ENCODE measurements at regions not wholly inside any gene's neighbourhood (a gene's known extent, or its start where the extent isn't known, plus 50 kb on each side); places are given as distances from the start of the nearest gene placed in this dataset.
"Not testable (repeated sequence)": the region's sequence is repeated elsewhere in the genome, so short reads cannot be mapped to it uniquely, and the experiment has no call there.

DNA sequence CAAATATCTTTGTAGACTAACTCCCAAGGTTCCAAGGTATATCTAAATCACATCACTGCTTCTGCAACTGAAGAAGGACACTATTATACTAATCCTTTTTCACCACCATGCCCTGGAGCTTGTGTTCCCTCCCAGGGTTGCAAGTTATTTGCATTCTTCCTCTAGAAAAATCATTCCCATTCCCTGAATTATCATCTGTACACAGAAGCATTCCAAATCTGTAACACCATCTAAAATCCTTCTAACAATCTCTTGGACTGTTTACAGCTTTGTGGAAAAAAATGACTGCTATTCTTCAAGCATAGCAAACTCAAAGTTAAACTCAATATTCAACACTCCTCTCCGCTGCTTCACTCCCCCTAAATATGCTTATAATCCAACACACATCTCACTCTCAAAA lies 1570.8 kb upstream of the ADGRL3 start:
- DNase-seq: no peak

GRCh38 chr4:59630235-59630634 lies 1569.9 kb upstream of the ADGRL3 start:
- DNase-seq: no peak

DNA sequence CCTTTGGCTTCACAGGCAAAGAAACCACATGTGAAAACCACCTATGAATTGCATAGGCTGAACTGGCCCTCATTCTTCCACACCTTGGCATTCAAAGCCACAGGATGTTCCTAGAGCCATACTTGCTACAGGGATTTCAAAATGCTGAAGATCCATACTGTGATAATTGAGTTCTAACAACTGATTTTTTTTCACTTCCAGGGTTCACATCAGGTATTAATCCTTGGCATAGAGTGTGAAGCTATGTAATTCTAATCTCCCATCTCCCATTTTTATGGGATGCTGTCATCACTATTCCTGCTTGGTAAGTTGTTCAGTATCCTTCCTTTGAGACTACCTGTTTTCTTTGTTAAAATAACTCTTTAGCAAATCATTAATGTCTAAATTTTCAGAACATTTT lies 1569.2 kb upstream of the ADGRL3 start:
- no peak for DNase-seq

DNA sequence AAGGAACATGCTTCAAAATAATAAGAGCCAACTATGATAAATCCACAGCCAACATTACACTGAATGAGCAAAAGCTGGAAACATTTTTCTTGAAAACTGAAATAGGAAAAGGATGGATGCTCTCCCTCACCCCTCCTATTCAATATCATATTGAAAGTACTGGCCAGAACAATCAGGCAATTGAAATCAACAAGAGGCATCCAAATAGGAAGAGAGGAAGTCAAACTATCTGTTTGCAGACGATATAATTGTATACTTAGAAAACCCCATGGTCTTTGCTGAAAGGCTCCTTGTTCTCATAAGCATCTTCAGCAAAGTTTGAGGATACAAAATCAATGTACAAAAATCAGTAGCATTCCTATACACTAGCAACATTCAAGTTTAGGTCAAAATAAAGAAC lies 1562.5 kb upstream of the ADGRL3 start:
- DNase-seq: no peak

DNA sequence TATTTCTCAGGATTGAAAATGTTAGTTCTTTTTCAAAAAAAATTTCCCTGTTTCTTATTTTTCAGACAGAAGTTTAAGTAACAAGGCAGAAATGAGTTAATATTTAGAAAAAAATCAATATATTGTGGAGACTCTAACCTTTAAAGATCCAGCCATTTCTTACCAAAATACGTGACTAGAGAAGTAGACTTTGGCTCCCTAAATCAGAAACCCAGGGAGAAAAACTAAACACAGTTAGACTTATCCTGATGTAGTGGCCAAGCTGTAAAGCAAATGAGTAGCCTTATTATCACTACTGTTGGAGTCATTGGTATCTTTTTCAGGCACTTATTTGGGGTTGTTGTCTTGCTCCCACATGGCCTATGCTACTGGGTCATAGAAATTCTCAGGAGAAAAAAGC lies 1556.4 kb upstream of the ADGRL3 start:
- DNase-seq: no peak

GRCh38 chr4:59644765-59645164 lies 1555.4 kb upstream of the ADGRL3 start:
- DNase-seq: no peak

DNA sequence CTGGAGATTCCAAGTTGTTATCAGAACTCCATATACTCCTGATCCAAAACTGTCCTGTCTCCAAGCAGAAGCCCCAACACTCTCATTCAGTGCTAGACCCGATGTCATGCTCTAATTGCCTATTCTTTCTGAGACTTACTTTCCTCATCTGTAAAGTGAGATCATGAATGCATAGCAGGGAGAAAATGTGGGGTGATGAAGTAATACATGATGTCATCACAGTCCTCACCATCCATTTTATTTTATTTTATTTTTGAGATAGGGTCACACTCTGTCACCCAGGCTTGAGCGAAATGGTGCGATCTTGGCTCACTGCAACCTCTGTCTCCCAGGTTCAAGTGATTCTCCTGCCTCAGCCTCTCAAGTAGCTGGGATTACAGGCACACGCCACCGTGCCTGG lies 1554.0 kb upstream of the ADGRL3 start:
- no peak for DNase-seq

DNA sequence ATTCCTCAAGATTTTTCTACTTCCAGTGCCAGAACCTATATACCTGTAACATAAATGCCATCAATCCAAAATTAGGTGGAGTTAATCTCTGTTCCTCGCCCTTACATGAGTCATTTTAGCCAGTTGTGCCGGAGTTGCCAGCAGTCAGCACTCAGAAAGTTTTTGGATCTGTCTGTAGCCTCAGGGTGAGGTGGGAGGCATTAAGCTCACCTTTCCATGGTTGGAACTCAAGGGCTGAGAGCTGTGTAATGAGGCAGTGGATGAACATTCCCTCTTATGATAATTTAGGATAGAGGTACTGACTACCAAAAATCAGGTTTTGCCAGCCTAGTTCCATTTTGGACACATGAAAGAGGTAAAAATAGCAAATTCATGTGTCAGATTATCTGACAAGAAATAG lies 1553.1 kb upstream of the ADGRL3 start:
- no peak for DNase-seq

GRCh38 chr4:59647500-59647899 lies 1552.6 kb upstream of the ADGRL3 start:
- no peak for DNase-seq

DNA sequence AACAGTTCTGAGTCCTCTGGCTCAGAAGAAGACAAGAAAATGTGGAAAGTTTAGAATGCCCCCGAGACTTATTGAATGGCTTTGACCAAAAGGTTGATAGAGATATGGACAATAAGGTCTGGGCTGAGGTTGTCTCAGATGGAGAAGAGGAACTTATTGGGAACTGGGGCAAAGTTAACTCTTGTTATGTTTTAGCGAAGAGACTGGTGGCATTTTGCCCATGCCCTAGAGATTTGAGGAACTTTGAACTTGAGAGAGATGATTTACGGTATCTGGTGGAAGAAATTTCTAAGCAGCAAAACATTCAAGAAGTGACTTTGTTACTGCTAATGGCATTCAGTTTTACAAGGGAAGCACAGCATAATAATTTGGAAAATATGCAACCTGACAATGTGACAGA lies 1549.3 kb upstream of the ADGRL3 start:
- DNase-seq: no peak

- DNase-seq: no peak
These were observed 1544.1 kb upstream of the ADGRL3 start for GRCh38 chr4:59655996-59656395.

DNA sequence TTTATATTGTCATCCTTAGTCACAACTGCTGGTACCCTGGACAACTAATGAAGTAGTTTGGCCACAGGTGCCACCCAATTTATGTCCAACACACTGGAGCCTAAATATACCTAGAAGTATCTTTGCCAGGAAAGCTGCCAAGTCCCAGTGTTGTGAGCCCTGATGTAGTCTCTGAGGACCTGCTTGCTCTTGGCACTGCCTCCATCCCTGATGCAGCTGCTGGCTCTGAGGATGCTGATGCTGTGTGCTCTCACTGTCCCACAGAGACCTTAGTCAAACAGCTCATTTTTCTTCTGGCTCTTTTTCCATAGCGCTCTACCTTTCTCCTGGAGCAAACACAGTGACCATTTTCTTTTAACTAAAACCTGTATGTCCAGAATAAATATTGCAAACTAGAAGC lies 1535.4 kb upstream of the ADGRL3 start:
- DNase-seq: no peak

DNA sequence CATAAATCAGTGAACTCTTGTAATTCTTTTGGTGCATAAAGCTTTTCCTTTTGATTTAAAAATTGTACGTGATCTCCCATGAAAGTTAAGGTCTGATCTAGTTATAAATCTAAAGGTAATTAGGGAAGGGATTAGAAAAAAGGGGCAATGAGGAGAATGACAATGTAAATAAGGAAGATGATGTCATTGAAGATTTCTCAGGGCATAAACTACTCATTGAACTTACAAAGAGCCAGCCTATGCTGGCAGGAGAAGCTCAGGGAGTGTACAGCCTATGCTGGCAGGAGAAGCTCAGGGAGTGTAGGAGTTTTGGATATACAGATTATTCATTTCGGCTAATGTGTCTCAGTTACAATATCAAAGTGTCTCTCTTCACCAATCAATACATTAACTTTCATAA lies 1533.5 kb upstream of the ADGRL3 start:
- DNase-seq: no peak

DNA sequence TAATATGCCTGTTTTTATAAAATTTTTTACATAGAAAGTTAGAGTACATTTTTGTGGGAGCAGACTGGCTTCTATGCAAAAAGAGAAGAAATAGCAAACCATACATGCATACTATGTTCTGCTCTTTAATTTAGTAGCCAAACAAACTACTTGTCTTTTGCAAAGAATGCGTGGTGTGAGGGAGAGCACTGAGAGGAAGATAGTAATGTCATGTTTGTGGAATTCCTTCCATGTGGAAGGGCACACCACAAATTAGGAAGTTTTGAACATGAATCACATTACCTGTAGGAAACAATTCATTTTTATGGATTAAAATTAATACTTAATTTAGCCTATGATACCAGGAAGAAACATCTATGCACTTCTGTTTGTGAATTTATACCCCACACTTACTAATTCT lies 1529.1 kb upstream of the ADGRL3 start:
- no peak for DNase-seq

DNA sequence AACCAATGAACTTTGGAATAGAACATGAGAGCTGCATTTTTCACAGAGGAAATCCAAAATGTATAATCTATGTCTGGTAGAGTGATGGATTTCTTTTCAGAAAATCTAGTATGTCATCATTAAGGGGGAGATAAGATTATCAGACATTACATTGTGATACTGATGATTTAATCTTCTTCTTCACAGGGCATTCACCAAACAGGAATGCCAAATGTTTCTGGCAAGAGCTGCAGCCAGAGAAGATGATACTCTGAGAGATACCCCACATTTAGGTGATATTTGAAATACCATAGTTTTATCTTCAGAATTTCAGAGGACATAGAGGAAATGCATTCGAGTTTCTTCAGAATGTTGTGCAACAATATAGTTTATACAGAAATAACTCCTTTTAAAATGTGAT lies 1523.7 kb upstream of the ADGRL3 start:
- DNase-seq: no peak

DNA sequence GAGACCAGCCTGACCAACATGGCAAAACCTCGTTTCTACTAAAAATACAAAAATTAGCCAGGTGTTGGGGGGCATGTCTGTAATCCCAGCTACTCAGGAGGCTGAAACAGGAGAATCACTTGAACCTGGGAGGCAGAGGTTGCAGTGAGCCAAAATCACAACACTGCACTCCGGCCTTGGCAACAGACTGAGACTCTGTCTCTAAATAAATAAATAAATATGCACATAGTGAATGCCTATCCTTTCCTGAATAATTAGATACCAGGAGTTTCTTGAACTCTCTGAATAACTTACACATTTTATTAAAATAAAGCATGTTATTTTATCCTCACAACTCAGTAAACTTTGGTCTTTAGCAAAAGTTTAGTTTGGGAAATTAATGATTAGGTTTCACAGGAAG lies 1523.1 kb upstream of the ADGRL3 start:
- DNase-seq: not testable (repeated sequence)

- no peak for DNase-seq
These were observed 1514.5 kb upstream of the ADGRL3 start for GRCh38 chr4:59685626-59686025.

GRCh38 chr4:59689149-59689548 lies 1511.0 kb upstream of the ADGRL3 start:
- DNase-seq: no peak

DNA sequence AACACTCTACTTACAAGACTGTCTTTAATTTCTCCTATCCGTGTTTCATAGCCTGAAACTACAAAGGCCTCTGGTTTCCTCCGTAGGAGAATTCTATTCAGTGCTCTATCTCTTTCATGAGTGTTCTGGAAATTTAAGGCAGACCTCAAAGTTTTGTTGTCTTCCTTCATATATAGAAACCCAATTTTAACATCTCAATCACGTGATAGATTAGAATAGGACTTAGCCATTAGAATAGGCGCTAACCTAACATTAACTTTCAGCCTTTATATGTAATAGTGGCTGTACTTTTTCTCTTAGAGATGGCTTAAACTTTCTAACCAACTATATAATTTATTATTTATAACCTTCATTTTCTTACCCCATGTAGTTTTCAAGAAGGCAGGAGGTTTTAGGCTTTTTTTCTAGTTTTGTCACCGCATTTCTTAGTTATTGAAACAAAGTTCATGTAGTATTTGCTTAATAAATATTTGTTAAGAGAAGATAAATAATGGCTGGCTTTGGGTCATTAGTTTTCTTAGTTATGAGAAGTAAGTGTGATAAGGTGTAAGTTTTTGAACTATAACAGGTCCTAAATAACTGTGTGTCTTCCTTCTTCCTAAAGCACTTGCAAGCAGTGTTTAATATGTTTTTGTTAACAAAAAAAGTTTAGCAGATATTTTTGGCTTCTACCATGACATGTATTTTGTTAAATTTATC lies 1504.6 kb upstream of the ADGRL3 start:
- DNase-seq: no peak

DNA sequence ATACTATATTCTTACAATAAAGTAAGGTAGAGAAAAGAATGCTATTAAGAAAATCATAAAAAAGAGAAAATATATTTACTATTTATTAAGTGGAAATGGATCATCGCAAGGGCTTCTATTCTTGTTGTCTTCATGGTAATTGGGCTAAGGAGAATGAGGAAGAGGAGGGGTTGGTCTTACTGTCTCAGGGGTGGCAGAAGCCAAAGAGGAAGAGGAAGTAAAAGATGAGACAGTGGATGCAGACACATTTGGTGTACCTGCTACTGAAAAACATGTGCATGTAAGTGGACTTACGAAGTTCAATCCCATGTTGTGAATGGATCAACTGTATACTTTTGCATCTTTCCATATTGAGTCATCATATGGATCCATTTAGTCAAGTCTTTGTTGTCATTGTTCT lies 1502.1 kb upstream of the ADGRL3 start:
- no peak for DNase-seq

- no peak for DNase-seq
These were observed 1499.5 kb upstream of the ADGRL3 start for GRCh38 chr4:59700651-59701050.

DNA sequence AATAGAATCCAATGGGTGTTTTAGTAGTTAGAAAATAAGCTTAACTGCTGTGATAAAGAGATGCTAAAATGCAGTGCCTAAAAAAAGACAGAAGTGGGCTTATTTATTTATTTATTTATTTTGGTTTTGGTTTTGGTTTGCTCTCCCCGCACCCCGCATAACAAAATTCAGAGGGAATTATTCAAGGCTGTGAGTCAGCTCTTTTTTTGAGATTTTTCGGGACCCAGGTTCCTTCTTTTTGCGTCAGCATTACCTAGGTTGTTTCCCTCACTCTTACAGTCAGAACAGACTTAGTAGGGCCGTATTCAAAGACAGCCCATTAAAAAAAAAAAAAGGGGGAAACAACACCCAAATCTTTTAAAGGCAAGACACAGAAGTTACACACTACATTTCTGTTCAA lies 1495.5 kb upstream of the ADGRL3 start:
- no peak for DNase-seq

GRCh38 chr4:59712470-59712869 lies 1487.7 kb upstream of the ADGRL3 start:
- no peak for DNase-seq

DNA sequence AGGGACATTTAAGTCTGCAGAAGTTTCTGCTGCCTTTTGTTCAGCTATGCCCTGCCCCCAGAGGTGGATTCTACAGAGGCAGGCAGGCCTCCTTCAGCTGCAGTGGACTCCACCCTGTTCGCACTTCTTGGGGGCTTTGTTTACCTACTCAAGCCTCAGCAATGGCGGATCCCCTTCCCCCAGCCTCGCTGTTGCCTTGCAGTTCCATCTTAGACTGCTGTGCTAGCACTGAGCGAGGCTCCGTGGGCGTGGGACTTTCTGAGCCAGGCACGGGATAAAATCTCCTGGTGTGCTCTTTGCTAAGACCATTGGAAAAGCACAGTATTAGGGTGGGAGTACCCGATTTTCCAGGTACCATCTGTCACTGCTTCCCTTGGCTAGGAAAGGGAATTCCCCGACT lies 1475.8 kb upstream of the ADGRL3 start:
- DNase-seq: not testable (repeated sequence)

- DNase-seq: no peak
These were observed 1472.4 kb upstream of the ADGRL3 start for GRCh38 chr4:59727745-59728144.

DNA sequence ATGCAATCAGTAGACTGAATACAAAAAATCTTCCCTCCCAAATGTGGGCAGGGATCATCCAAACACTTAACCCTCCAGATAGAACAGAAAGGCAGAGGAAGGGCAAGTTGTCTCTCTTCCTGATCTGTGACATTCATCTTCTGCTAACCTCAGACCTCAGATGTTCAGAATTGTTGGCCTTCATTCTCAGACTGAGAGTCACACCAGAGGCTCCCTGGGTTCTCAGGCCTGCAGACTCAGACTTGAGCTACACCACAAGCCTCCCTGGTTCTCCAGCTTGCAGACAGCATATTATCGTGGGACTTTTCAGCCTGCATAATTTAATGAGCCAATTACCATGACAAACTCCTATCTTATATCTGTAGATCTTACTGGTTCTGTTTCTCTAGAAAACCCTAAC lies 1471.6 kb upstream of the ADGRL3 start:
- DNase-seq: no peak
